ENCODE measurements at regions not wholly inside any gene's neighbourhood (a gene's known extent, or its start where the extent isn't known, plus 50 kb on each side); places are given as distances from the start of the nearest gene placed in this dataset.

DNA sequence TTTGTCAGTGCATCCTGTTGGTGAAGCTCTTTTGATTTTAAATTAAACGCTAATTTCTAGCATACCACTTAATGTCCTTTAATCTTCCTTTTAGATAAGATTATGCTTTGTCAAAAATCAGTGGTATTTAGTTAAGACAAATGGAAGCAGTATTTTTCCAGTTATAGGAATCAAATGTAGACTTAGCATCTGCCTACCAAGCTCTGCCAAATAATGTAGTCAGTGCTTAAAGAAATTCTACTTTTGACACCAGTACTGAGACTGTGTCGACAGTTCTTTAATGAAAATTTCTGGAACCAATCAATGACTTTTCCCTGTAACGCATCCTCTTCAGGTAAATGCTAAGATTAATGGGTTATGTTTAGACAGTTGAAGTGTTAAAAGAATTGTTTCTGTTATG is 803.3 kb upstream of the FAM98A start:
- peaks cover 2% of the 10 kb centered on the region for H3K9me3 Mint-ChIP-seq (ENCODE audit: low read depth, unreplicated experiment)
- CTCF ChIA-PET: no interaction called here
- no peak for DNase-seq
- no peaks in the 10 kb centered on the region for H3K36me3 Mint-ChIP-seq (ENCODE audit: insufficient read depth, unreplicated experiment)
- intact Hi-C loops (cut with micrococcal nuclease; ENCODE audit: unreplicated experiment): no loop called here
- TF ChIP-seq, protein P1, sequence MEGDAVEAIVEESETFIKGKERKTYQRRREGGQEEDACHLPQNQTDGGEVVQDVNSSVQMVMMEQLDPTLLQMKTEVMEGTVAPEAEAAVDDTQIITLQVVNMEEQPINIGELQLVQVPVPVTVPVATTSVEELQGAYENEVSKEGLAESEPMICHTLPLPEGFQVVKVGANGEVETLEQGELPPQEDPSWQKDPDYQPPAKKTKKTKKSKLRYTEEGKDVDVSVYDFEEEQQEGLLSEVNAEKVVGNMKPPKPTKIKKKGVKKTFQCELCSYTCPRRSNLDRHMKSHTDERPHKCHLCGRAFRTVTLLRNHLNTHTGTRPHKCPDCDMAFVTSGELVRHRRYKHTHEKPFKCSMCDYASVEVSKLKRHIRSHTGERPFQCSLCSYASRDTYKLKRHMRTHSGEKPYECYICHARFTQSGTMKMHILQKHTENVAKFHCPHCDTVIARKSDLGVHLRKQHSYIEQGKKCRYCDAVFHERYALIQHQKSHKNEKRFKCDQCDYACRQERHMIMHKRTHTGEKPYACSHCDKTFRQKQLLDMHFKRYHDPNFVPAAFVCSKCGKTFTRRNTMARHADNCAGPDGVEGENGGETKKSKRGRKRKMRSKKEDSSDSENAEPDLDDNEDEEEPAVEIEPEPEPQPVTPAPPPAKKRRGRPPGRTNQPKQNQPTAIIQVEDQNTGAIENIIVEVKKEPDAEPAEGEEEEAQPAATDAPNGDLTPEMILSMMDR (IDR thresholded peaks at IDR 0.05; ENCODE audit: unreplicated experiment): no peak
- H3K4me1 Mint-ChIP-seq (ENCODE audit: low read depth, unreplicated experiment): no peaks in the 10 kb centered on the region
- H3K27ac Mint-ChIP-seq (ENCODE audit: unreplicated experiment): no peak overlapping the region
- H3K27me3 Mint-ChIP-seq (ENCODE audit: unreplicated experiment): no peaks in the 10 kb centered on the region
- no TSS peak for BruUV-seq (replicated peaks)
- H3K4me3 Mint-ChIP-seq (ENCODE audit: low read depth, unreplicated experiment): no peak overlapping the region

DNA sequence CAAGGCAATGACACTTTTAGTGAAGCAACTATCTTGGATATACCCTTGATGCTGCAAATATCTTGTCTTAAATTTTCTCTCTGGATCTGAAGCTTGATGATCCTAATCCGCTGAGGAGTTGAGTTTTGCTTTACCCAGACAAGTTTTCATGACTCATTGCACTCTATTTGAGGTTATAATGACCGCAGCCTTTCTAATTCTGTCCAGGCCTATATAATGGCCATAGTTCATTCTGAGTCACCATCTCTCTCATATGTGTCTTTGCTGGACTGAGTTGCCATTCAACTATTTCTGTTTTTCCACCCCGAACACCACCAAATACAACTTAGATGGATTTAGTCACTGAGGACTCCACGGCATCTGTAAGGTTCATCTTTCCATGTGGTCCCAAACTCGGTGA is 802.1 kb upstream of the FAM98A start:
- intact Hi-C loops (cut with micrococcal nuclease; ENCODE audit: unreplicated experiment): no loop called here
- no peaks in the 10 kb centered on the region for H3K27me3 Mint-ChIP-seq (ENCODE audit: unreplicated experiment)
- peaks cover 2% of the 10 kb centered on the region for H3K9me3 Mint-ChIP-seq (ENCODE audit: low read depth, unreplicated experiment)
- BruUV-seq (replicated peaks): no TSS peak
- no peaks in the 10 kb centered on the region for H3K36me3 Mint-ChIP-seq (ENCODE audit: insufficient read depth, unreplicated experiment)
- CTCF ChIA-PET: no interaction called here
- H3K27ac Mint-ChIP-seq (ENCODE audit: unreplicated experiment): no peak overlapping the region
- TF ChIP-seq, protein P1 (IDR thresholded peaks at IDR 0.05; ENCODE audit: unreplicated experiment): no peak
- no peak for DNase-seq
- H3K4me3 Mint-ChIP-seq (ENCODE audit: low read depth, unreplicated experiment): no peak overlapping the region
- H3K4me1 Mint-ChIP-seq (ENCODE audit: low read depth, unreplicated experiment): no peaks in the 10 kb centered on the region

DNA sequence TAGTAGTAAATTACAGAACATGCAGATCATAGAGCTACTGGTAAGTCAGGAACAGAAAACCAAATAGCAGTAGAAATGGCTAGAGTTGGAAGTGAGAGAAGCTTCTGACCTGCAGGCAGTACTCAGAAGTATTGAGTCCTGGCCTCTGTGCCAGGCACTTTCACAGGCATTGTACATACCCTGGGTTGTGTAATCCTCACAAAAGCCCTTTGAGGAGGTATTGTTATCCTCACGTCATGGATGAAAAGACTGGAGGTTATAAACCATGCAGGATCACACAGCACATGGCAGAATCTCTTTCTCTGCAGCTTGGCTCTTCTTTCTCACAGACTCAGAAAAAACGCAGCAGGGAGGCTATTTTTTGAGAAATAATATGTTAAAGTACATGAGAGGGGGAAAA is 789.3 kb upstream of the FAM98A start:
- Mint-ChIP-seq H3K27ac (ENCODE audit: unreplicated experiment) (no peak overlapping the region), H3K27me3 (ENCODE audit: unreplicated experiment) (no peaks in the 10 kb centered on the region), H3K9me3 (ENCODE audit: low read depth, unreplicated experiment) (peaks cover 28% of the 10 kb centered on the region), H3K4me1 (ENCODE audit: low read depth, unreplicated experiment) (no peaks in the 10 kb centered on the region), H3K4me3 (ENCODE audit: low read depth, unreplicated experiment) (no peak overlapping the region), H3K36me3 (ENCODE audit: insufficient read depth, unreplicated experiment) (no peaks in the 10 kb centered on the region)
- BruUV-seq (replicated peaks): no TSS peak
- no peak for DNase-seq
- TF ChIP-seq, protein P1 (IDR thresholded peaks at IDR 0.05; ENCODE audit: unreplicated experiment): no peak
- intact Hi-C loops (cut with micrococcal nuclease; ENCODE audit: unreplicated experiment): no loop called here
- CTCF ChIA-PET: no interaction called here

DNA sequence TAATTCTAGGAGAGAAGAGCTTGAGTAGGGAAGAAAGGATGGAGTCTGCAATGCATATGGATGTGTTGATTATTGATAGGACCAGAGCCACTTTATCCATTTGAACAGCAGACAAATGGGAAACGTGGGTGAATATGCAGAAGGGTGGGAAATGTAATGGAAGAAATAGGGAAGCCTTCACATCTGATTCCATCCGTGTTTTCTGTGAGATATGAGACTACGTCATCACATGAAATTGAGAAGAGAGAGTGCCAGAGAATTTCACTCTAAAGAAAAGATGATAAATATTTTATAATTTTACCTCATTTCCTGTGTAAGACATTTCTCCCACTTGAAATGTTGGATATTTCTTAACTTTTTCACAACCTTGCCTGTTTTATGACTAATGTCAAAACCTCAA is 788.4 kb upstream of the FAM98A start:
- no peak overlapping the region for H3K27ac Mint-ChIP-seq (ENCODE audit: unreplicated experiment)
- no peak for DNase-seq
- H3K9me3 Mint-ChIP-seq (ENCODE audit: low read depth, unreplicated experiment): peaks cover 25% of the 10 kb centered on the region
- intact Hi-C loops (cut with micrococcal nuclease; ENCODE audit: unreplicated experiment): no loop called here
- no peak overlapping the region for H3K4me3 Mint-ChIP-seq (ENCODE audit: low read depth, unreplicated experiment)
- TF ChIP-seq, protein P1 (IDR thresholded peaks at IDR 0.05; ENCODE audit: unreplicated experiment): no peak
- no TSS peak for BruUV-seq (replicated peaks)
- CTCF ChIA-PET: no interaction called here
- no peaks in the 10 kb centered on the region for H3K36me3 Mint-ChIP-seq (ENCODE audit: insufficient read depth, unreplicated experiment)
- no peaks in the 10 kb centered on the region for H3K4me1 Mint-ChIP-seq (ENCODE audit: low read depth, unreplicated experiment)
- H3K27me3 Mint-ChIP-seq (ENCODE audit: unreplicated experiment): no peaks in the 10 kb centered on the region

DNA sequence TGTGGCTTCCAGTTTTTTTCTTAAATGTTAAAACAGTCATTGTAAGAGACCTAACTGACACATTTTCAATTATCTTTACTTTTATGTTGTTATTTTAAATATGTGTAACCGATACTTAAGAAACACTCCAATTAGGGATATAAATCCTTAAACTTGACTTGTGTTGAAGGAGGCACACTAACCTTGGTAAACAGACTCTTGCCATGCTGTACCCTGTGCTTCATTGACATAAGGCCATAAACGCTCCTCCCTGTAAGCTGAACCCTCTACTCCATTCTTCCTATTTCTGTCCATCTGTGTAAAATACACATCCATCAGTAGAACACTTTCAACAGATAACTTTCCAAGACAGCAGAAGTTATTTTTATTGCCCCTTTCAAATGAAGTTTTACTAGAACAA is 780.5 kb upstream of the FAM98A start:
- CTCF ChIA-PET: no interaction called here

More for the DNA sequence above, 780.5 kb upstream of the FAM98A start:
- no peaks in the 10 kb centered on the region for H3K27me3 Mint-ChIP-seq (ENCODE audit: unreplicated experiment)
- H3K27ac Mint-ChIP-seq (ENCODE audit: unreplicated experiment): no peak overlapping the region
- no peak for DNase-seq
- no peaks in the 10 kb centered on the region for H3K36me3 Mint-ChIP-seq (ENCODE audit: insufficient read depth, unreplicated experiment)
- H3K9me3 Mint-ChIP-seq (ENCODE audit: low read depth, unreplicated experiment): peaks cover 7% of the 10 kb centered on the region
- no TSS peak for BruUV-seq (replicated peaks)
- no peaks in the 10 kb centered on the region for H3K4me1 Mint-ChIP-seq (ENCODE audit: low read depth, unreplicated experiment)
- TF ChIP-seq, protein P1 (IDR thresholded peaks at IDR 0.05; ENCODE audit: unreplicated experiment): no peak
- intact Hi-C loops (cut with micrococcal nuclease; ENCODE audit: unreplicated experiment): no loop called here
- H3K4me3 Mint-ChIP-seq (ENCODE audit: low read depth, unreplicated experiment): no peak overlapping the region
